ENCODE measurements at regions not wholly inside any gene's neighbourhood (a gene's known extent, or its start where the extent isn't known, plus 50 kb on each side); places are given as distances from the start of the nearest gene placed in this dataset.
A peak's percentile ranks its signal among the peaks of the same experiment; 100 is the strongest.

DNA sequence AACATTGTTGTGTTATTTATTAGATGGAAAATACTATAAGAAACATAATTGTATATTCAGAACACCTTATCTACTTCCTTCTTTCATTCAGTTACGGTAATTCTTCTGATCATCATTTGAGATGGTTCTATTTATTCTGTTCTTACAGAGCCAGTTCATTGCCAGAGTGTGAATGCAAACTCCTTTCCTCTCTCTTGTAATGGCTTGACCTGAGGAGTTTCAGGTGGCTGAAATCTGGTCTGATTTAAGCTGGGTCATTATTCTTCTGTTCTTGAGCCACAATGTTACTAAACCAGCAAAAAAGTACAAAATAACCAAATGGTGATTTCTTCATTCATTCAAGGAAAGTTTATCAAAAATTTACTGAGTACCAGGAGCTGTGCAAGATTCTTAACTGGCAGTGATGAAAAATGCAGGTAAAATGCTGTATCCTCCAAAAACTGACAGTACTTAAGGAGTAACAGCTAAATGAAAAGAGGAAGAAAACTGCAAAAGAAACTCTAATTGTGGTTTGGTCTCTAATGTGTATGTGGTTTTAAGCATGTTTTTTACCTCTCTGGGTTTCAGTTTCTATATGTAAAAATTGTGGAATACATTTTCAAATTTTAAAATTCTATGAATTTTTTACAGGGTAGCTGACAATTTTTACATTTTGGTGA lies 182.4 kb upstream of the UFM1 start:
- Histone ChIP-seq H3K4me3 (ENCODE audit: severe bottlenecking) (no peak overlapping the region), H3K9me3 (ENCODE audit: severe bottlenecking) (no peaks in the 10 kb centered on the region), H3K36me3 (ENCODE audit: low read depth) (no peaks in the 10 kb centered on the region), H3K27me3 (ENCODE audit: insufficient read depth, poor library complexity, severe bottlenecking) (no peaks in the 10 kb centered on the region), H3K27ac (ENCODE audit: poor library complexity, severe bottlenecking) (no peak overlapping the region), H3K4me1 (ENCODE audit: insufficient read depth, poor library complexity, severe bottlenecking) (no peaks in the 10 kb centered on the region)
- TF ChIP-seq, protein P1, sequence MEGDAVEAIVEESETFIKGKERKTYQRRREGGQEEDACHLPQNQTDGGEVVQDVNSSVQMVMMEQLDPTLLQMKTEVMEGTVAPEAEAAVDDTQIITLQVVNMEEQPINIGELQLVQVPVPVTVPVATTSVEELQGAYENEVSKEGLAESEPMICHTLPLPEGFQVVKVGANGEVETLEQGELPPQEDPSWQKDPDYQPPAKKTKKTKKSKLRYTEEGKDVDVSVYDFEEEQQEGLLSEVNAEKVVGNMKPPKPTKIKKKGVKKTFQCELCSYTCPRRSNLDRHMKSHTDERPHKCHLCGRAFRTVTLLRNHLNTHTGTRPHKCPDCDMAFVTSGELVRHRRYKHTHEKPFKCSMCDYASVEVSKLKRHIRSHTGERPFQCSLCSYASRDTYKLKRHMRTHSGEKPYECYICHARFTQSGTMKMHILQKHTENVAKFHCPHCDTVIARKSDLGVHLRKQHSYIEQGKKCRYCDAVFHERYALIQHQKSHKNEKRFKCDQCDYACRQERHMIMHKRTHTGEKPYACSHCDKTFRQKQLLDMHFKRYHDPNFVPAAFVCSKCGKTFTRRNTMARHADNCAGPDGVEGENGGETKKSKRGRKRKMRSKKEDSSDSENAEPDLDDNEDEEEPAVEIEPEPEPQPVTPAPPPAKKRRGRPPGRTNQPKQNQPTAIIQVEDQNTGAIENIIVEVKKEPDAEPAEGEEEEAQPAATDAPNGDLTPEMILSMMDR (IDR thresholded peaks at IDR 0.05; ENCODE audit: poor library complexity, severe bottlenecking): no peak
- DNase-seq (ENCODE audit: low spot score) (no peak), ATAC-seq (ENCODE audit: low read depth) (no peak)

DNA sequence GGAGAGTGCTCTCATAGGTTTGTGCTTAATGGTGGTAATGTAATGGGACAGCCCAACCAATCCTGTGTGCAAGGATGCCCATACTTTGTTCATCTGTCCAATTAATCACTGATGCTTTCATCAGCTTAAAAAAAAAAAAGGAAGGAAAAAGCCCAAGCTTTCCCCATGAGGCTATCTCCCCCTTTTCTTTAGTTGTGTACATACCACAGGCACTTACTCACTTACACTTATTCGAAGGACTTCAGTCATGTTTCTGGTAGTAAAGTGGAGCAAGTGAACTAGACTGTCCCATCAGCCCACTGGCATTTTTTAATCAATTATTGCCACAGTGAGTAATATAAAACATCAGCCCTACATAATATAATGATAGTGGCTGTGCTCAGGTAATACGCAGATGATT lies 183.5 kb upstream of the UFM1 start:
- Histone ChIP-seq H3K4me1 (ENCODE audit: insufficient read depth, poor library complexity, severe bottlenecking) (no peaks in the 10 kb centered on the region), H3K4me3 (ENCODE audit: severe bottlenecking) (no peak overlapping the region), H3K27ac (ENCODE audit: poor library complexity, severe bottlenecking) (no peak overlapping the region), H3K27me3 (ENCODE audit: insufficient read depth, poor library complexity, severe bottlenecking) (no peaks in the 10 kb centered on the region), H3K9me3 (ENCODE audit: severe bottlenecking) (no peaks in the 10 kb centered on the region), H3K36me3 (ENCODE audit: low read depth) (no peaks in the 10 kb centered on the region)
- TF ChIP-seq, protein P1 (IDR thresholded peaks at IDR 0.05; ENCODE audit: poor library complexity, severe bottlenecking): no peak
- DNase-seq (ENCODE audit: low spot score) (no peak), ATAC-seq (ENCODE audit: low read depth) (peak; percentile 60; the same call in 1 of the 3 replicates)

DNA sequence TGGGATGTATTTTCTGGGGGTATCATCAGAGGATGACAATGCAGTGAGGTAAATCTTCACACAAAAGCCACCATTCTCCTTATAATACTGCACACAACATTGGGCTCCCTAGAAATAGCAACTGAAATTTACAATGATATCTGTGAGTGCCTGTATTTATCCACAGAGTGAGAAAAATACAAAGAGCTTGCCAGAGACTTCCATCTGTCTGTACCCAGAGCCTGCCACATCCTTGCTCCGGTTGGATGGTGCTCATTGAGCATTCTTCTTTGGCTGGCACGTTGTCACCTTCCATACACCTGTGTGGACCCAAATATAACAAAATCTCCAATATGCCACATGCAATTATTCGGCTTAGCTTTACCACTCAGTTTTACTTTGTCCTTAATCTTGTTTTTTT lies 189.5 kb upstream of the UFM1 start:
- Histone ChIP-seq H3K27ac (ENCODE audit: poor library complexity, severe bottlenecking) (no peak overlapping the region), H3K4me3 (ENCODE audit: severe bottlenecking) (no peak overlapping the region), H3K4me1 (ENCODE audit: insufficient read depth, poor library complexity, severe bottlenecking) (no peaks in the 10 kb centered on the region), H3K36me3 (ENCODE audit: low read depth) (no peaks in the 10 kb centered on the region), H3K27me3 (ENCODE audit: insufficient read depth, poor library complexity, severe bottlenecking) (no peaks in the 10 kb centered on the region), H3K9me3 (ENCODE audit: severe bottlenecking) (no peaks in the 10 kb centered on the region)
- ATAC-seq (ENCODE audit: low read depth) (no peak), DNase-seq (ENCODE audit: low spot score) (no peak)
- TF ChIP-seq, protein P1 (IDR thresholded peaks at IDR 0.05; ENCODE audit: poor library complexity, severe bottlenecking): no peak

GRCh38 chr13:38159710-38160109 lies 189.9 kb upstream of the UFM1 start:
- DNase-seq (ENCODE audit: low spot score): no peak
- no peaks in the 10 kb centered on the region for H3K4me1 ChIP-seq (ENCODE audit: insufficient read depth, poor library complexity, severe bottlenecking)
- H3K9me3 ChIP-seq (ENCODE audit: severe bottlenecking): no peaks in the 10 kb centered on the region
- TF ChIP-seq, protein P1 (IDR thresholded peaks at IDR 0.05; ENCODE audit: poor library complexity, severe bottlenecking): no peak
- H3K27me3 ChIP-seq (ENCODE audit: insufficient read depth, poor library complexity, severe bottlenecking): no peaks in the 10 kb centered on the region
- no peak overlapping the region for H3K27ac ChIP-seq (ENCODE audit: poor library complexity, severe bottlenecking)
- H3K36me3 ChIP-seq (ENCODE audit: low read depth): no peaks in the 10 kb centered on the region
- no peak for ATAC-seq (ENCODE audit: low read depth)
- no peak overlapping the region for H3K4me3 ChIP-seq (ENCODE audit: severe bottlenecking)

DNA sequence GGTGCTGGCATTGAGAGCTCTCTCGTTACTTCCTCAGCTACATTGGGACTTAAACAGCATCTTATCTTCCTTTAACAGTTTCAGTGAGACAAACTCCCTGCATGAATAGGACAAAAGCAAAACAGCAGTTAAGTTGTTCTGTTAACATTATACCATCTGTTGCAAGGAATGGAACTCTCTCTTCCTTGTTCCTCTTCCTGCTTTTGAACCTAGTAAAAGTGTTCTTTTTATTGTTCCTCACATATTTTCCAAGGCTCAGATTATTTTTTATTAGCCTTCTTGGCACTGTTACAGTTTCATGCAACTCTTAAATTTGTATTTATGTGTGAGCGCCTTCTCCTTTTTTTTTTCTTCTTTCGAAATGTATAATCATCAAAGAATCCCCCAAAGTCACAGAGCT lies 202.6 kb upstream of the UFM1 start:
- Histone ChIP-seq H3K27ac (ENCODE audit: poor library complexity, severe bottlenecking) (no peak overlapping the region), H3K4me3 (ENCODE audit: severe bottlenecking) (no peak overlapping the region), H3K9me3 (ENCODE audit: severe bottlenecking) (no peaks in the 10 kb centered on the region), H3K4me1 (ENCODE audit: insufficient read depth, poor library complexity, severe bottlenecking) (peaks cover 1% of the 10 kb centered on the region), H3K36me3 (ENCODE audit: low read depth) (no peaks in the 10 kb centered on the region), H3K27me3 (ENCODE audit: insufficient read depth, poor library complexity, severe bottlenecking) (no peaks in the 10 kb centered on the region)
- no peak for DNase-seq (ENCODE audit: low spot score)
- ATAC-seq (ENCODE audit: low read depth): no peak
- TF ChIP-seq, protein P1 (IDR thresholded peaks at IDR 0.05; ENCODE audit: poor library complexity, severe bottlenecking): no peak
